ENCODE measurements at regions not wholly inside any gene's neighbourhood (a gene's known extent, or its start where the extent isn't known, plus 50 kb on each side); places are given as distances from the start of the nearest gene placed in this dataset.

DNA sequence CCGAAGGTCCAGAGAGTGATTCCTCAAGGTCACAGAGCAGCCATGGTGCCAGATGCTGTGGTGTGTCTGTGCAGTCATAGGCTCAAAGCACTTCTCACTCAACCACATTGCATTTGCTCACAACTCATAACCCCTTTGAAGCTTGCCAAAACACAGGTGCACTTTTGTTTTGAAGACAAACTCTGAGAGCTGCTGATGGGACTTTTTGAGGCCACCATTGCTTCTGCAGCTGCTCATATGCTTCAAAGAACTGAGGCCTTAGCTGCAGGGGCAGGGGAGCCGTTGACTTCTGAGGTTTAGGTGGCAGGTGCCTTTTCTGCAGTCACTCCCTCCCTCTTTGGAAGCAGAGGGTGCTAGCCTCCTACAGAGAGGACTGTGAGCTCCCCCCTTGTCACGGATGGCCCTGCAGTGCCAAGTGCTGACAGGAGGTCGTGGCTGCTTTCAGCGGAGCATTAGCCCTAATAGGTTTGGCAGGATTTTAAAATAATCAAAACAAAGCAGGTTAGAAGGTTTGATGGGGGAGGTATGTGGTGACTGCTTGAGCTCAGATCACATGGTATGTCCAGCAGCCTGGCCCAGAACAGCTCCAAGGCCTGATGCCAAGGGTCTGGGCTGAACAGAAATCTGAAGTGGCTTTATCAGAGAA lies 232.1 kb downstream of the MAN2A1 start:
- TF ChIP-seq GABPA (IDR thresholded peaks at IDR 0.05; ENCODE audit: low read depth), result no peak

DNA sequence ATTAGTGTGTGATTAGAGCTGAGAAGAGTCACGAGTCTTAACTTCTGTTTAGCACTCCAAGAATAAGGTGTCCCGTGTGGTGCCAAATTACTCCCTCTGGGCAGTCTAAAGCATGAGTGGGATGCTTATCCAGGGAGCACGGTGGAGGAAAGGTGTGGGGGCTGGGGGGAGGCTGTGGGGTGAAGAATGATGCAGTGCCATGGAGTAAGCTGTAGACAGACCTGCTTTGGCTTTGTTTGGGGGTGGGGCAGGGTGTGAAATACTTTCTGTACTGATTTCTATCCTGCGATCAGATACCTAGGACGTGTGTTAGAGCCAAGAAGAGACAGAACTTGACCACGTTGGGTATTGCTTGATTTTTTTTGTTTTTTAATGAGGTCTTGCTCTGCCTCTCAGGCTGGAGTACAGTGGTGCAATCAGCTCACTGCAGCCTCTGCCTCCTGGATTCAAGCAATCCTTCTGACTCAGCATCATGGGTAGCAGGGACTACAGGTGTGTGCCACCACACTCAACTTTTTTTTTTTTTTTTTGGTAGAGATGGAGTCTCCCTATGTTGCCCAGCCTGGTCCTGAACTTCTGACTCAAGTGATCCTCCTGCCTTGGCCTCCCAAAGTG lies 232.8 kb downstream of the MAN2A1 start:
- Histone ChIP-seq H3K4me3 (replicated peaks; ENCODE audit: insufficient read depth, low read length) (no peak overlapping the region), H3K27ac (replicated peaks) (no peak overlapping the region), H3K27me3 (ENCODE audit: insufficient read depth, poor library complexity, severe bottlenecking) (no peaks in the 10 kb centered on the region)
- DNase-seq (ENCODE audit: low read depth in 1 of 2, low spot score in 1 of 2), result no peak
- TF ChIP-seq SPI1 (IDR thresholded peaks at IDR 0.05; ENCODE audit: borderline replicate concordance, low read depth), result no peak
- TF ChIP-seq, protein P1, sequence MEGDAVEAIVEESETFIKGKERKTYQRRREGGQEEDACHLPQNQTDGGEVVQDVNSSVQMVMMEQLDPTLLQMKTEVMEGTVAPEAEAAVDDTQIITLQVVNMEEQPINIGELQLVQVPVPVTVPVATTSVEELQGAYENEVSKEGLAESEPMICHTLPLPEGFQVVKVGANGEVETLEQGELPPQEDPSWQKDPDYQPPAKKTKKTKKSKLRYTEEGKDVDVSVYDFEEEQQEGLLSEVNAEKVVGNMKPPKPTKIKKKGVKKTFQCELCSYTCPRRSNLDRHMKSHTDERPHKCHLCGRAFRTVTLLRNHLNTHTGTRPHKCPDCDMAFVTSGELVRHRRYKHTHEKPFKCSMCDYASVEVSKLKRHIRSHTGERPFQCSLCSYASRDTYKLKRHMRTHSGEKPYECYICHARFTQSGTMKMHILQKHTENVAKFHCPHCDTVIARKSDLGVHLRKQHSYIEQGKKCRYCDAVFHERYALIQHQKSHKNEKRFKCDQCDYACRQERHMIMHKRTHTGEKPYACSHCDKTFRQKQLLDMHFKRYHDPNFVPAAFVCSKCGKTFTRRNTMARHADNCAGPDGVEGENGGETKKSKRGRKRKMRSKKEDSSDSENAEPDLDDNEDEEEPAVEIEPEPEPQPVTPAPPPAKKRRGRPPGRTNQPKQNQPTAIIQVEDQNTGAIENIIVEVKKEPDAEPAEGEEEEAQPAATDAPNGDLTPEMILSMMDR (IDR thresholded peaks at IDR 0.05; ENCODE audit: insufficient read depth, low read length), result no peak
- no peak for TF ChIP-seq GABPA (IDR thresholded peaks at IDR 0.05; ENCODE audit: low read depth)
- TF ChIP-seq POLR2AphosphoS5 (IDR thresholded peaks at IDR 0.05; ENCODE audit: low read depth), result no peak
- TF ChIP-seq, protein P2, sequence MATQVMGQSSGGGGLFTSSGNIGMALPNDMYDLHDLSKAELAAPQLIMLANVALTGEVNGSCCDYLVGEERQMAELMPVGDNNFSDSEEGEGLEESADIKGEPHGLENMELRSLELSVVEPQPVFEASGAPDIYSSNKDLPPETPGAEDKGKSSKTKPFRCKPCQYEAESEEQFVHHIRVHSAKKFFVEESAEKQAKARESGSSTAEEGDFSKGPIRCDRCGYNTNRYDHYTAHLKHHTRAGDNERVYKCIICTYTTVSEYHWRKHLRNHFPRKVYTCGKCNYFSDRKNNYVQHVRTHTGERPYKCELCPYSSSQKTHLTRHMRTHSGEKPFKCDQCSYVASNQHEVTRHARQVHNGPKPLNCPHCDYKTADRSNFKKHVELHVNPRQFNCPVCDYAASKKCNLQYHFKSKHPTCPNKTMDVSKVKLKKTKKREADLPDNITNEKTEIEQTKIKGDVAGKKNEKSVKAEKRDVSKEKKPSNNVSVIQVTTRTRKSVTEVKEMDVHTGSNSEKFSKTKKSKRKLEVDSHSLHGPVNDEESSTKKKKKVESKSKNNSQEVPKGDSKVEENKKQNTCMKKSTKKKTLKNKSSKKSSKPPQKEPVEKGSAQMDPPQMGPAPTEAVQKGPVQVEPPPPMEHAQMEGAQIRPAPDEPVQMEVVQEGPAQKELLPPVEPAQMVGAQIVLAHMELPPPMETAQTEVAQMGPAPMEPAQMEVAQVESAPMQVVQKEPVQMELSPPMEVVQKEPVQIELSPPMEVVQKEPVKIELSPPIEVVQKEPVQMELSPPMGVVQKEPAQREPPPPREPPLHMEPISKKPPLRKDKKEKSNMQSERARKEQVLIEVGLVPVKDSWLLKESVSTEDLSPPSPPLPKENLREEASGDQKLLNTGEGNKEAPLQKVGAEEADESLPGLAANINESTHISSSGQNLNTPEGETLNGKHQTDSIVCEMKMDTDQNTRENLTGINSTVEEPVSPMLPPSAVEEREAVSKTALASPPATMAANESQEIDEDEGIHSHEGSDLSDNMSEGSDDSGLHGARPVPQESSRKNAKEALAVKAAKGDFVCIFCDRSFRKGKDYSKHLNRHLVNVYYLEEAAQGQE (IDR thresholded peaks at IDR 0.05; ENCODE audit: insufficient replicate concordance, low read depth), result no peak

More for the DNA sequence above, 232.1 kb downstream of the MAN2A1 start:
- no peak overlapping the region for H3K4me3 ChIP-seq (replicated peaks; ENCODE audit: insufficient read depth, low read length)
- H3K27ac ChIP-seq (replicated peaks), result no peak overlapping the region
- no peak for DNase-seq (ENCODE audit: low read depth in 1 of 2, low spot score in 1 of 2)
- H3K27me3 ChIP-seq (ENCODE audit: insufficient read depth, poor library complexity, severe bottlenecking), result no peaks in the 10 kb centered on the region

DNA sequence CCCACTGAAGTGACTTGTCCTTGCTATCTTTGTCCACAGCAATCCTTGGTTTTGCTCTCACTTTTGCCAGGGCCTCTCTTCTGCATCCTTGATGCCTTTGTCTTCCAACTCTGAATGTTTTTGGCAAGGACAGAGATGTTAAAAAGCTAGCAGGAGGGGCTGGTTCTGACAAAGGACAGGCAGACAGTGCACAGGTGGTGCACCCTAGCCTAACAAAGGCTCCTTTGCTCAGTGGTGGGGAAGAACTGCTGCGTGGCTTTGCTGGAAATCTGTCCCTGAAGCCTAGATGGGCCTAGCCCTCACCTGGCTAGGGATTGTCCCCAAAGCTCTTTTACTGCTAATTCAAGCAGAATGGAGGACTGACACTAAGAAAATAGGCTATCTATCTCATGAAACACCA lies 233.5 kb downstream of the MAN2A1 start:
- no peak for DNase-seq (ENCODE audit: low read depth in 1 of 2, low spot score in 1 of 2)
- Histone ChIP-seq H3K27me3 (ENCODE audit: insufficient read depth, poor library complexity, severe bottlenecking) (no peaks in the 10 kb centered on the region), H3K27ac (replicated peaks) (no peak overlapping the region), H3K4me3 (replicated peaks; ENCODE audit: insufficient read depth, low read length) (no peak overlapping the region)
- TF ChIP-seq, protein P2 (IDR thresholded peaks at IDR 0.05; ENCODE audit: insufficient replicate concordance, low read depth), result no peak
- TF ChIP-seq, protein P1 (IDR thresholded peaks at IDR 0.05; ENCODE audit: insufficient read depth, low read length), result no peak
- TF ChIP-seq POLR2AphosphoS5 (IDR thresholded peaks at IDR 0.05; ENCODE audit: low read depth) (no peak), SPI1 (IDR thresholded peaks at IDR 0.05; ENCODE audit: borderline replicate concordance, low read depth) (no peak), GABPA (IDR thresholded peaks at IDR 0.05; ENCODE audit: low read depth) (no peak)

DNA sequence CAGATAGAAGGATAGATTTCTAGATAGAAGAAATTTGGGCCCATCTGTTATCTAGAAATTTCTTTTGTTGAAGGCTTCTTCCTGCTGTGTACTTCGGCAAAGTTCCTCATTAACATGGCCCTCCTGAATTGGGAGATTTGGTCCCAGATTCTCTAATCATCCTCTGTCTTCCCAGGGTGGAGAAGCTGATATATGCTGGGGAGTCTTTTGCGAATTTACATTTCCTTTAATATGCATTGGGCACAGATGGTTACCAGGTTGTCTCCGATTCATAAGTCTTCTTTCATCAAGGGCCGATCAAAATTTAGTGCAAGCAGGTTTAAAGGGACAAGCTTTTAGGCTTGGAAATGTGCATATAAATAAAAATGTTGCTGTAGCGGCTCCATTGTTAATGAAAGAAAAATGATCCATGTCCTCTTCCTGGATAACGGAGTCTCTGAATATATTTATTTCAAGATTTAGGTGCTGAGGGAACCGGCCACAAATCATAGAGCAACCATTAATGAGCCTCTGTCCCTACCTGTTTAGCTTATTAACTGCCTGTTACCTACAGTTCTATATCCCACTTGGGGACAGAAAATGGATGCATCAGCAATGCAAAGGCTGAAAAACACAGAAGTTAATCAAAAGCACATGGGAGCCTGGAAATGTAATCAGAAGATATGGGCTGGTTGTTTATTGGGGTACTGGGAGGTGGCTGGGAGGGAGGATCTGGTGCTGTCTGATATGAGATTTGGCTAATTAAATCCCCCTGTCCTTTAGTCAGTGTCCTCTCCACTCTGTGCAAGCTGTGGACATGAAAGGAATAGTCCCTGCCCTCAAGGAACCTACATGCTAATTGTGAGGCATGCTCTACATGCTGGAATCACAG lies 234.7 kb downstream of the MAN2A1 start:
- TF ChIP-seq, protein P1 (IDR thresholded peaks at IDR 0.05; ENCODE audit: insufficient read depth, low read length), result no peak
- no peak for TF ChIP-seq SPI1 (IDR thresholded peaks at IDR 0.05; ENCODE audit: borderline replicate concordance, low read depth)
- TF ChIP-seq GABPA (IDR thresholded peaks at IDR 0.05; ENCODE audit: low read depth), result no peak
- TF ChIP-seq, protein P2 (IDR thresholded peaks at IDR 0.05; ENCODE audit: insufficient replicate concordance, low read depth), result no peak
- no peak for TF ChIP-seq POLR2AphosphoS5 (IDR thresholded peaks at IDR 0.05; ENCODE audit: low read depth)
- no peak overlapping the region for H3K27ac ChIP-seq (replicated peaks)
- H3K27me3 ChIP-seq (ENCODE audit: insufficient read depth, poor library complexity, severe bottlenecking), result no peaks in the 10 kb centered on the region
- no peak overlapping the region for H3K4me3 ChIP-seq (replicated peaks; ENCODE audit: insufficient read depth, low read length)
- no peak for DNase-seq (ENCODE audit: low read depth in 1 of 2, low spot score in 1 of 2)
